Esophagus muscularis mucosa (tissue), 3 donors: ENCODE measurements at regions not wholly inside any gene's neighbourhood (a gene's known extent, or its start where the extent isn't known, plus 50 kb on each side); places are given as distances from the start of the nearest gene placed in this dataset.

Source experiments
- CTCF ChIP-seq, 3 experiments: fragments of 200-600 bp in 2 of 3; fragments of 450-650 bp in 1 of 3; sonication (generic) in 2 of 3; IDR thresholded peaks; one replicate each; pipeline ENCODE4 v1.5.1; 2017 to 2019; ENCODE audit warnings: antibody characterized with exemption in 3 of 3, mild to moderate bottlenecking in 2 of 3, moderate library complexity in 1 of 3
- POLR2A ChIP-seq: fragments of 450-650 bp; IDR thresholded peaks from one replicate; pipeline ENCODE4 v1.6.1; 2017; ENCODE audit warnings: antibody characterized with exemption, moderate library complexity, mild to moderate bottlenecking, low read depth
- POLR2AphosphoS5 ChIP-seq, 2 donors: sonication (generic); formaldehyde crosslinking; IDR thresholded peaks; one replicate each; pipeline ENCODE4 v1.6.1; 2017; ENCODE audit warnings: antibody characterized with exemption in 2 of 2

GRCh38 chr4:22029803-22030202 is 81.2 kb upstream of the KCNIP4 start:
- no peak for TF ChIP-seq CTCF (IDR thresholded peaks at IDR 0.05)
- no peak for TF ChIP-seq POLR2AphosphoS5 (IDR thresholded peaks at IDR 0.05)
- TF ChIP-seq POLR2A: no peak
